Epithelial cell of esophagus (primary cell): ENCODE measurements at regions not wholly inside any gene's neighbourhood (a gene's known extent, or its start where the extent isn't known, plus 50 kb on each side); places are given as distances from the start of the nearest gene placed in this dataset.

Experiments used
- DNase-seq: peaks from one replicate; pipeline ENCODE4 v3.0.0; 2010; ENCODE audit warnings: low read depth
- H3K4me3 ChIP-seq: 2 replicates; pipeline ENCODE4 v1.5.1; 2011; ENCODE audit warnings: mild to moderate bottlenecking, low read length, control low read depth
- TF ChIP-seq, protein P1 (sequence below): IDR thresholded peaks from 2 replicates; pipeline ENCODE4 v1.5.1; 2011; ENCODE audit warnings: low read depth, mild to moderate bottlenecking, low read length, control low read depth, inconsistent platforms; ENCODE audit not compliant: insufficient read depth; ENCODE audit errors: missing control alignments

DNA sequence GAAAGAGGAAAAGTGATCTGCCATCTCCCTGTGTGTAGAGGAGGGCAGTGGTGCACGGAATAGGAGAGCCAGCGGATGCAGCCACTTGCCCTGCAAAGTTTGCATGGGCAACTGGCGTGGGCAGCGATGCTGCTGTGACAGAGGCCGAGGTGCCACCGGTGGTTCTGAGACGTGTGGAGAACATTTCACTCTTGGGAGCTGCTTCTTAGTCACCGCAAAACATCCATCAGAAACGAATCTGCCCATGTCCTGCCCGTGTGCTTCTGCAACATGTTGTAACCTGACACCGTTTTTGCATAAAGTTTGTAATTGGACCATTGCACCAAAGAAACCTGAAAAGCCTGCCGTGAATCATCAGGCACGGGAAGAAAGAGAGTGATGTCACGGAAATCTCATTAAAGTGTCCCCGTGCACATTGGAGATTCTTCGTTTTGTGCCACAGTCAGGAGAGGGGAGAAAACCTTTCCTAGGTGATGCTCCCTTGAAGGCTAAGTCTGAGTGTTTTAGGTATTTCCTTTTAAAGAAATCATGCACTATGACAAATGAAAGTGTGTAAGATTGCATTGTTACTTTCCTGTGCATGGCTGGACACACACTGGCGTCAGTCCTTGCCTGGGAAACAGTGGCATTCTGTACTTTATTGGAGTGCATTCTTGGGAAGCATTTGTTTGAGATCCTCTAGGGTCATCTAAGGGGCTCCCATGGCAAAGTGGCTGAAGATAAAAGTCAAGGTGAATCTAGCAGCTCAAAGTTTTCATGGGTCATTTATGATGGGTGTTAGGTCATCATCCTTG, 302.6 kb downstream of the KLF6 start:
- peak; percentile 99 for DNase-seq
- TF ChIP-seq, protein P1, sequence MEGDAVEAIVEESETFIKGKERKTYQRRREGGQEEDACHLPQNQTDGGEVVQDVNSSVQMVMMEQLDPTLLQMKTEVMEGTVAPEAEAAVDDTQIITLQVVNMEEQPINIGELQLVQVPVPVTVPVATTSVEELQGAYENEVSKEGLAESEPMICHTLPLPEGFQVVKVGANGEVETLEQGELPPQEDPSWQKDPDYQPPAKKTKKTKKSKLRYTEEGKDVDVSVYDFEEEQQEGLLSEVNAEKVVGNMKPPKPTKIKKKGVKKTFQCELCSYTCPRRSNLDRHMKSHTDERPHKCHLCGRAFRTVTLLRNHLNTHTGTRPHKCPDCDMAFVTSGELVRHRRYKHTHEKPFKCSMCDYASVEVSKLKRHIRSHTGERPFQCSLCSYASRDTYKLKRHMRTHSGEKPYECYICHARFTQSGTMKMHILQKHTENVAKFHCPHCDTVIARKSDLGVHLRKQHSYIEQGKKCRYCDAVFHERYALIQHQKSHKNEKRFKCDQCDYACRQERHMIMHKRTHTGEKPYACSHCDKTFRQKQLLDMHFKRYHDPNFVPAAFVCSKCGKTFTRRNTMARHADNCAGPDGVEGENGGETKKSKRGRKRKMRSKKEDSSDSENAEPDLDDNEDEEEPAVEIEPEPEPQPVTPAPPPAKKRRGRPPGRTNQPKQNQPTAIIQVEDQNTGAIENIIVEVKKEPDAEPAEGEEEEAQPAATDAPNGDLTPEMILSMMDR: no peak
- H3K4me3 ChIP-seq: no peak overlapping the region

DNA sequence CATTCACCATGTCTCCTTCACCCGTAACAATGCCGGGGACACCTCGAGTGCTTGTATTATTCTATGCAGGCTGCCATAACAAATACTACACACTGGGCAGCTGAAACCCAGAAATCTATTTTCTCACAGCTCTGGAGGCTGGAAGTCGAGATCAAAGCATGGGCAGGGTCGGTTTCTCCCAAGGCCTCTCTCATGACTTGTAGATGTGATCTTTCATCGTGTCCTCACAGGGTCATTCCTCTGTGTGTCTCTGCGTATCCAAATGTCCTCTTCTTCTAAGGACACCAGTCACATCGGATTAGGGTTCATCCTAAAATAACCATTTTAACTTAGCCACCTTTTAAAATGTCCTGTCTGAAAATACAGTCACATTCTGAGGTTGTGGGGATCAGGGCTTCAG, 303.5 kb downstream of the KLF6 start:
- H3K4me3 ChIP-seq: no peak overlapping the region
- no peak for DNase-seq
- TF ChIP-seq, protein P1: no peak

DNA sequence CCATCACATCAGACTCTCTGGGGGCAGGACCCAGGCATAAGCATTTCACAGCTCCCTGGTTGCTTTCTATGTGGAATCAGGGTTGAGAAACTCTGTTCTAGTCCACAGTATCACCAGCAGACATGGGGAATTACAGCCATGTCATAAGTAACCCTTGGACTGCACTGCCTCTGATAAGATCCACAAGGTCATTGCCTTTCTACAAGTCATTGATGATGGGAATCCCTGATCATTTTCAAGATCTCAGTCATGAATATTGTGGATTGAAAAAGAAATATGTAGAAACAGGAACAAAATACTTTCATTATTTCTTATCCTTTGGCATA, 304.1 kb downstream of the KLF6 start:
- DNase-seq: no peak
- H3K4me3 ChIP-seq: no peak overlapping the region
- TF ChIP-seq, protein P1: no peak

DNA sequence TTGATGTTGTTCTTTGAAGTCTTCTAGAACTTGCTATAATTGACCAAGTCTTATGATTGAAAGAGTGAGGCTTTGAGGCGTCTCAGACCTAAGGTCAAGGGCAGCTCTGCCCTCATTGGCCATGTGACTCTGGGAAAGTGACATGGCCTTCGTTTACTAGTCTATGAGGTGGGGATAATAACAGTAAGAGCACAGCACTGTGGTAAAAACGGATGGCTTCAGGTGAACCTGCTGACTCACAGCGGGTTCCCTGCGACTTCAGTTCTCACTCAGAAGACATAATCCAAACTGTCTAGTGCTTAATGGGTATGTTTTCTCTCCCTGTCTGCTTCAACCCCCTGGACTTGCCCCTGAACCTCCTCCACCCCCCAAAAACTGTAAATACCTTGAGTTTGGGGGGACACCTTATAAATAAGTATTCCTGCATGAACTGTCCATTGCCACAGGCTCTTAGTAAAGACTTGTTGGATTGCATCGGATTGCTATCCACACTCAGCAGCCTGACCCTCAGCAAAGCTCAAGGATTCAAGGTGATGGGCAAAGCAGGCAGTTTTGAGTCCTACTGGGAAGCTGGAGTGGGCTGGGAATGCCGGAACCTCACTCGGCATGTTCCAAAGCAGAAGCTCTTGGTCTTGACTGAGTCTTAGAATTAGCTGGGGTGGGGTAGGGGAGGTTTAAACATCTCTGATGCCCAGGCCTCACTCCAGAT, 304.6 kb downstream of the KLF6 start:
- DNase-seq: no peak
- TF ChIP-seq, protein P1: no peak
- no peak overlapping the region for H3K4me3 ChIP-seq

DNA sequence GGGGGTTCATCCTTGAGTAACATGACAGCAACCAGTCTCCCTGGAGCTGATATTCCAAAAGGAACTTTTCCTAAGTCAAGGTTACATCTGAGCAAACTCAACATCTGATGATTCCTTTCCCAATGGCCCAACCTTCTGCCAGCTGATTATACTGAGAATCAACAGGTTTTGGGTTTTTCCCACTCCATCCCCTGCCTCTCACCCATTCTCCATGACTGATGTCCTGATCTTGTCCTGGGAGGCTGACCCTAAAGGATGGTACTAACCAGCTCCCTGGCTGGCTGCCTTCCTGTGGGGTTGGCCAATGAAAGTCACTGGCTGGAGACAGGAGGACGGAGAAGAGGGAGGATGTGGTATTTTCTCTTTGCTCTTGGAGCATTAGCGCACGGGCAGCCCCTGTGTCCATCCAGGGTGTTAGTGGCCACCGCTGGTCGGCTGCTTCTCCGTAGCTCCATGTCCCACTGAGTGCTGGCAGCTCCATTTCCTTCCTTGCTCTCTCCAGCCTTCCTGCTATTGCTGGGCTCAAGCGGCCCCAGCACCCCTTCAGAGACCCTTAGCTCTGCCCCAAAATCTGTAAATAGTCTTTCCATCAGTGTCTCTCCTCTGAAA, 306.2 kb upstream of the PITRM1 start:
- TF ChIP-seq, protein P1: no peak
- DNase-seq: no peak
- H3K4me3 ChIP-seq: no peak overlapping the region

DNA sequence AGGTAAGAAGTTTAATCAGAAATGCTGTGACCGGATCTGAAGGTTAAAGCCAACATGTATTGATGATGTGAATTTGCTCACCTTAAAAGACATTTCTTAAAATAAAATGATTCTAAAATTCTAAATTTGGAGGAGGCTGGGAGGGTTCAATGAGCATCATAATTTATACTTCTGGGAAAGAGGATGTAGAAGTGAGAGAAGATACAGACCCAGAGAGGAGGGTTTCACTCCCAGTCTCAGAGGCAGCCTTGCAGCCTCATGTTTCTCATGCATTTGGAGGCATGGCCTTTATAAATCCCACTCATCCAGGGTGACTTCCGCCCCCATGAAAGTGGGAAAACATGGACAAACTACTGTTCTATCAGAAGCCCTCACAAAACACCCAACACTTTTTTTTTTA, 305.6 kb upstream of the PITRM1 start:
- TF ChIP-seq, protein P1: no peak
- DNase-seq: no peak
- no peak overlapping the region for H3K4me3 ChIP-seq
